ENCODE measurements at regions not wholly inside any gene's neighbourhood (a gene's known extent, or its start where the extent isn't known, plus 50 kb on each side); places are given as distances from the start of the nearest gene placed in this dataset.

DNA sequence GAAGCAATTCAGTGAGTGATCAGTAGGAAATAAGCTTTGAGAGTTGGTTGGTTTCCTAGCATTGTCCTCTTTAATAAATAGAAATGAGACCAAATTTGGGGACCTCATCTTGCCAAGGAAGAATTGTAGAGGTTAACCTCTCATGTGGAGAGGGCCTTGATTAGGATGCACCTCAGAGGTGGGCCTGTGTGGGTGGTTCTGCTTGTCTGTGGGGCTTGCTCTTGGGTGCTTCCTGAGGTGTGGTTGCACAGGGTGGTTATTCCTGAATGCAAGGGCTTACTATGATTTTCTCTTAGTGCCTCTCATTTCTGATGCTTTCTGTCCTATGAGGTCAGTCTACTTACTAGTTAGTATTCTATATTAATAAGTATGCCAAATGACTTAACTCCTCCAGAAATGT lies 89.6 kb upstream of the MGAT5 start:
- Mint-ChIP-seq H3K27me3 (no peaks in the 10 kb centered on the region), H3K4me1 (peaks cover 90% of the 10 kb centered on the region), H3K27ac (peak overlapping the region; percentile 39), H3K4me3 (no peak overlapping the region), H3K9me3 (ENCODE audit: insufficient read depth) (no peaks in the 10 kb centered on the region)
- ChIA-PET CTCF (no interaction called here), POLR2A (no interaction called here)
- DNase-seq, result no peak
- peaks cover 70 to 73% of the 10 kb centered on the region in 2 donors for H3K4me1 ChIP-seq (ENCODE audit: control insufficient read depth in 2 of 2, insufficient read depth in 2 of 2, low read length in 2 of 2)
- no peak for ATAC-seq (ENCODE audit: low read depth)
- peaks cover 0 to 7% of the 10 kb centered on the region in 2 experiments for H3K36me3 ChIP-seq (replicated peaks in 1 of 2; ENCODE audit: control extremely low read depth in 1 of 2, control insufficient read depth in 1 of 2, extremely low read depth in 1 of 2, insufficient read depth in 2 of 2, low read length in 1 of 2)
- H2AFZ ChIP-seq (ENCODE audit: insufficient read depth, low read depth, low read length, poor library complexity, severe bottlenecking), result no peak overlapping the region
- H3K4me2 ChIP-seq (replicated peaks; ENCODE audit: low read depth, low read length, poor library complexity, severe bottlenecking), result peak overlapping the region; percentile 40
- intact Hi-C loops (cut with micrococcal nuclease), result loop anchor here (5.0 kb wide), 1 partner anchor 37 kb away; no protein-coding TSS in a partner anchor
- H3K79me2 ChIP-seq (ENCODE audit: control insufficient read depth, insufficient read depth, low read length), result peaks cover 100% of the 10 kb centered on the region
- H3K27me3 ChIP-seq (replicated peaks in 1 of 4; ENCODE audit: control extremely low read depth in 1 of 4, control insufficient read depth in 3 of 4, insufficient read depth in 4 of 4, low read length in 3 of 4), result no peaks in the 10 kb centered on the region
- H3K4me3 ChIP-seq (ENCODE audit: control extremely low read depth in 1 of 5, extremely low read depth in 1 of 5, insufficient read depth in 1 of 5, low read depth in 2 of 5, low read length in 4 of 5), result no peak overlapping the region
- H3K27ac ChIP-seq (ENCODE audit: low read length in 2 of 2), result peak overlapping the region in 1 of 2 donors; percentile 44
- H4K20me1 ChIP-seq (ENCODE audit: control insufficient read depth, insufficient read depth, low read length, poor library complexity, severe bottlenecking), result peaks cover 82% of the 10 kb centered on the region
- no peaks in the 10 kb centered on the region for H3K9me3 ChIP-seq (ENCODE audit: control extremely low read depth in 1 of 3, control insufficient read depth in 2 of 3, insufficient read depth in 1 of 3, low read length in 2 of 3)
- H3K9ac ChIP-seq (ENCODE audit: low read length), result peak overlapping the region; percentile 16
- no peak for TF ChIP-seq EZH2 (IDR thresholded peaks at IDR 0.05; ENCODE audit: borderline replicate concordance, insufficient read depth, low read depth, low read length, poor library complexity, severe bottlenecking)
- TF ChIP-seq, protein P1, sequence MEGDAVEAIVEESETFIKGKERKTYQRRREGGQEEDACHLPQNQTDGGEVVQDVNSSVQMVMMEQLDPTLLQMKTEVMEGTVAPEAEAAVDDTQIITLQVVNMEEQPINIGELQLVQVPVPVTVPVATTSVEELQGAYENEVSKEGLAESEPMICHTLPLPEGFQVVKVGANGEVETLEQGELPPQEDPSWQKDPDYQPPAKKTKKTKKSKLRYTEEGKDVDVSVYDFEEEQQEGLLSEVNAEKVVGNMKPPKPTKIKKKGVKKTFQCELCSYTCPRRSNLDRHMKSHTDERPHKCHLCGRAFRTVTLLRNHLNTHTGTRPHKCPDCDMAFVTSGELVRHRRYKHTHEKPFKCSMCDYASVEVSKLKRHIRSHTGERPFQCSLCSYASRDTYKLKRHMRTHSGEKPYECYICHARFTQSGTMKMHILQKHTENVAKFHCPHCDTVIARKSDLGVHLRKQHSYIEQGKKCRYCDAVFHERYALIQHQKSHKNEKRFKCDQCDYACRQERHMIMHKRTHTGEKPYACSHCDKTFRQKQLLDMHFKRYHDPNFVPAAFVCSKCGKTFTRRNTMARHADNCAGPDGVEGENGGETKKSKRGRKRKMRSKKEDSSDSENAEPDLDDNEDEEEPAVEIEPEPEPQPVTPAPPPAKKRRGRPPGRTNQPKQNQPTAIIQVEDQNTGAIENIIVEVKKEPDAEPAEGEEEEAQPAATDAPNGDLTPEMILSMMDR (IDR thresholded peaks at IDR 0.05), result no peak

DNA sequence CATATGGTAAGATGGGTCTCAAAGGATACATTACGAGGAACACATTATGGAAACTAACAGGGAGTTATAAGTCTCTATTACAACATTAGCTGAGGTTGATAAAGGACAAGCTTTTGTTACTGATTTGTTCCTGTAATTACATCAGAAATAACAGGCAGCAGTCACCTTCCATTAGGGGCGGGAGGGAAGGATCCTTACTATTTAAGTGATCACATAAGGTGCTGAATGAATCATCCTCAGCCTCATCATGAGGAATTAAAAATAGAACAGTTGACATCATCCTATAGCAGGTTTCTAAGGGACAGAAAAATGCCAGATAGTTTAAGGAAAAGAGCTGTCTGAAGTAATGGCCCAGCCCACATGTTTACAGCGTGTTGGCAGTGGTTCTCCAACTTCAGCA lies 86.9 kb upstream of the MGAT5 start:
- ChIA-PET CTCF (interaction anchor here (1.8 kb wide), 1 partner anchor 49 kb away, joined by 5 read pairs; no protein-coding TSS in a partner anchor), POLR2A (no interaction called here)
- Histone ChIP-seq H3K9ac (ENCODE audit: low read length) (no peak overlapping the region), H3K4me1 (ENCODE audit: control insufficient read depth in 2 of 2, insufficient read depth in 2 of 2, low read length in 2 of 2) (peaks cover 52 to 55% of the 10 kb centered on the region in 2 donors), H3K4me3 (ENCODE audit: control extremely low read depth in 1 of 5, extremely low read depth in 1 of 5, insufficient read depth in 1 of 5, low read depth in 2 of 5, low read length in 4 of 5) (no peak overlapping the region), H3K4me2 (replicated peaks; ENCODE audit: low read depth, low read length, poor library complexity, severe bottlenecking) (no peak overlapping the region), H3K27me3 (replicated peaks in 1 of 4; ENCODE audit: control extremely low read depth in 1 of 4, control insufficient read depth in 3 of 4, insufficient read depth in 4 of 4, low read length in 3 of 4) (no peaks in the 10 kb centered on the region), H3K36me3 (replicated peaks in 1 of 2; ENCODE audit: control extremely low read depth in 1 of 2, control insufficient read depth in 1 of 2, extremely low read depth in 1 of 2, insufficient read depth in 2 of 2, low read length in 1 of 2) (peaks cover 0 to 7% of the 10 kb centered on the region in 2 experiments), H4K20me1 (ENCODE audit: control insufficient read depth, insufficient read depth, low read length, poor library complexity, severe bottlenecking) (peaks cover 68% of the 10 kb centered on the region), H3K27ac (ENCODE audit: low read length in 2 of 2) (no peak overlapping the region), H2AFZ (ENCODE audit: insufficient read depth, low read depth, low read length, poor library complexity, severe bottlenecking) (no peak overlapping the region), H3K79me2 (ENCODE audit: control insufficient read depth, insufficient read depth, low read length) (peaks cover 100% of the 10 kb centered on the region), H3K9me3 (ENCODE audit: control extremely low read depth in 1 of 3, control insufficient read depth in 2 of 3, insufficient read depth in 1 of 3, low read length in 2 of 3) (no peaks in the 10 kb centered on the region)
- H3K4me1 Mint-ChIP-seq, result peaks cover 87% of the 10 kb centered on the region
- ATAC-seq (ENCODE audit: low read depth), result no peak
- no peak overlapping the region for H3K4me3 Mint-ChIP-seq
- intact Hi-C loops (cut with micrococcal nuclease), result no loop called here
- H3K27ac Mint-ChIP-seq, result peak overlapping the region; percentile 76
- H3K27me3 Mint-ChIP-seq, result no peaks in the 10 kb centered on the region
- 100% methylated on average over 1 of the region's 3 CpGs for WGBS (ENCODE audit: insufficient coverage)
- TF ChIP-seq EZH2 (IDR thresholded peaks at IDR 0.05; ENCODE audit: borderline replicate concordance, insufficient read depth, low read depth, low read length, poor library complexity, severe bottlenecking), result no peak
- TF ChIP-seq, protein P1 (IDR thresholded peaks at IDR 0.05), result no peak
- DNase-seq, result no peak
- H3K9me3 Mint-ChIP-seq (ENCODE audit: insufficient read depth), result no peaks in the 10 kb centered on the region
